GM23338 (cell line): ENCODE measurements at regions not wholly inside any gene's neighbourhood (a gene's known extent, or its start where the extent isn't known, plus 50 kb on each side); places are given as distances from the start of the nearest gene placed in this dataset.

Source experiments
- ATAC-seq: fragments of 200-7000 bp; cut with Tn5 transposase; 3 replicates; pipeline ENCODE4 v1.9.1; 2020
- DNase-seq: peaks from one replicate; pipeline ENCODE4 v3.0.0-alpha.2; 2015; ENCODE audit warnings: low spot score
- H2AFZ ChIP-seq: fragments of 200-600 bp; sonication (generic); 2 replicates; pipeline ENCODE4 v1.8.0; 2016; ENCODE audit warnings: antibody characterized with exemption, mild to moderate bottlenecking, moderate library complexity
- H3F3A ChIP-seq: fragments of 200-600 bp; sonication (generic); replicated peaks from 2 replicates; pipeline ENCODE4 v1.8.0; 2017; ENCODE audit warnings: antibody characterized with exemption, mixed run types, low read depth
- H3K27ac ChIP-seq: fragments of 200-600 bp; sonication (generic); 2 replicates; pipeline ENCODE4 v1.6.1; 2016; ENCODE audit warnings: low read depth
- H3K27me3 ChIP-seq: fragments of 200-600 bp; sonication (generic); 2 replicates; pipeline ENCODE4 v1.8.0; 2016; ENCODE audit warnings: mild to moderate bottlenecking, mixed run types, moderate library complexity; ENCODE audit not compliant: insufficient read depth
- H3K36me3 ChIP-seq: fragments of 200-600 bp; sonication (generic); 2 replicates; pipeline ENCODE4 v1.8.0; 2016; ENCODE audit warnings: mild to moderate bottlenecking; ENCODE audit not compliant: insufficient read depth
- H3K4me1 ChIP-seq: fragments of 200-600 bp; sonication (generic); 2 replicates; pipeline ENCODE4 v1.8.0; 2016; ENCODE audit warnings: mild to moderate bottlenecking, moderate library complexity; ENCODE audit not compliant: insufficient read depth
- H3K4me2 ChIP-seq: fragments of 200-600 bp; sonication (generic); 2 replicates; pipeline ENCODE4 v1.7.1; 2017; ENCODE audit warnings: mixed run types
- H3K4me3 ChIP-seq: fragments of 200-600 bp; sonication (generic); 2 replicates; pipeline ENCODE4 v1.6.1; 2016; ENCODE audit warnings: mixed run types
- H3K79me2 ChIP-seq: fragments of 200-600 bp; sonication (generic); replicated peaks from 2 replicates; pipeline ENCODE4 v1.8.0; 2017; ENCODE audit warnings: mild to moderate bottlenecking; ENCODE audit not compliant: insufficient read depth
- H3K9me2 ChIP-seq: fragments of 200-600 bp; sonication (generic); 2 replicates; pipeline ENCODE4 v1.8.0; 2017; ENCODE audit not compliant: insufficient read depth
- H4K20me1 ChIP-seq: fragments of 200-600 bp; sonication (generic); replicated peaks from 2 replicates; pipeline ENCODE4 v1.8.0; 2017; ENCODE audit warnings: mild to moderate bottlenecking; ENCODE audit not compliant: insufficient read depth
- H3K27ac Mint-ChIP-seq: 2 replicates; pipeline ENCODE4 v1.8.0; 2020; ENCODE audit warnings: inconsistent platforms, mild to moderate bottlenecking, moderate library complexity, mixed read lengths
- H3K27me3 Mint-ChIP-seq: 3 replicates; pipeline ENCODE4 v1.8.0; 2022; ENCODE audit warnings: low read depth, mild to moderate bottlenecking, moderate library complexity, mixed read lengths, inconsistent platforms; ENCODE audit not compliant: insufficient read depth, poor library complexity
- H3K36me3 Mint-ChIP-seq: 3 replicates; pipeline ENCODE4 v1.8.0; 2021; ENCODE audit warnings: low read depth, mild to moderate bottlenecking, inconsistent platforms, moderate library complexity, mixed read lengths
- H3K4me1 Mint-ChIP-seq: 3 replicates; pipeline ENCODE4 v1.8.0; 2020; ENCODE audit warnings: mild to moderate bottlenecking, inconsistent platforms, mixed read lengths
- H3K4me3 Mint-ChIP-seq: 3 replicates; pipeline ENCODE4 v1.8.0; 2021; ENCODE audit warnings: moderate library complexity, mild to moderate bottlenecking, inconsistent platforms, mixed read lengths
- H3K9me3 Mint-ChIP-seq: 3 replicates; pipeline ENCODE4 v1.8.0; 2020; ENCODE audit warnings: moderate library complexity, mild to moderate bottlenecking, inconsistent platforms, mixed read lengths
- EZH2phosphoT487 ChIP-seq: fragments of 200-600 bp; sonication (generic); IDR thresholded peaks from one replicate; pipeline ENCODE4 v1.8.1; 2018; ENCODE audit warnings: antibody characterized with exemption; ENCODE audit not compliant: unreplicated experiment
- JUNB ChIP-seq: IDR thresholded peaks from one replicate; pipeline ENCODE4 v1.6.1; 2016; ENCODE audit warnings: antibody characterized with exemption; ENCODE audit not compliant: unreplicated experiment
- POLR2AphosphoS5 ChIP-seq: IDR thresholded peaks from 2 replicates; pipeline ENCODE4 v1.6.1; 2016; ENCODE audit warnings: antibody characterized with exemption, low read depth
- STAT1 ChIP-seq: IDR thresholded peaks from one replicate; pipeline ENCODE4 v1.6.1; 2016; ENCODE audit warnings: antibody characterized with exemption; ENCODE audit not compliant: unreplicated experiment
- ZNF114 ChIP-seq: fragments of 250-450 bp; sonication (Bioruptor Pico); IDR thresholded peaks from 2 replicates; pipeline ENCODE4 v1.5.0; 2020; ENCODE audit warnings: mild to moderate bottlenecking, moderate library complexity
- TF ChIP-seq, protein P1 (sequence below): fragments of 250-450 bp; sonication (Bioruptor Pico); IDR thresholded peaks from 2 replicates; pipeline ENCODE4 v1.5.0; 2020; ENCODE audit warnings: mild to moderate bottlenecking, moderate library complexity

DNA sequence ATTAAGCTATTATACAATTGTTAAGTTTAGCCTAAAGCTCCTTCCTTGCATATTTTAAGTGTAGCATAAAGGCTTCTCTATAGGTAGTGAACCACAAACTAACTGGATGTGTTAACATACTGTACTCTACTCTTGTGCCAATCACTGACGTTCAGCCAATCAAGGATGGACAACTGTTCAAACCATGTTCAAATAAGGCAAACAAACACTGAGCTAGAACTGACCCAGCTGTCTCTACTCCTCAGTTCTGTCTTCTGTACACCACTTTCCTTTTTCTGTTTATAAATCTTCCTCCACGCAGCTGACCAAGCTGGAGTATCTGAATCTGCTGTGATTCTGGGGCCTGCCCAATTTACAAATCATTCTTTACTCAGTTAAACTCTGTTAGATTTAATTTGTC lies 188.7 kb upstream of the MBL2 start (continued):
- TF ChIP-seq, protein P1, sequence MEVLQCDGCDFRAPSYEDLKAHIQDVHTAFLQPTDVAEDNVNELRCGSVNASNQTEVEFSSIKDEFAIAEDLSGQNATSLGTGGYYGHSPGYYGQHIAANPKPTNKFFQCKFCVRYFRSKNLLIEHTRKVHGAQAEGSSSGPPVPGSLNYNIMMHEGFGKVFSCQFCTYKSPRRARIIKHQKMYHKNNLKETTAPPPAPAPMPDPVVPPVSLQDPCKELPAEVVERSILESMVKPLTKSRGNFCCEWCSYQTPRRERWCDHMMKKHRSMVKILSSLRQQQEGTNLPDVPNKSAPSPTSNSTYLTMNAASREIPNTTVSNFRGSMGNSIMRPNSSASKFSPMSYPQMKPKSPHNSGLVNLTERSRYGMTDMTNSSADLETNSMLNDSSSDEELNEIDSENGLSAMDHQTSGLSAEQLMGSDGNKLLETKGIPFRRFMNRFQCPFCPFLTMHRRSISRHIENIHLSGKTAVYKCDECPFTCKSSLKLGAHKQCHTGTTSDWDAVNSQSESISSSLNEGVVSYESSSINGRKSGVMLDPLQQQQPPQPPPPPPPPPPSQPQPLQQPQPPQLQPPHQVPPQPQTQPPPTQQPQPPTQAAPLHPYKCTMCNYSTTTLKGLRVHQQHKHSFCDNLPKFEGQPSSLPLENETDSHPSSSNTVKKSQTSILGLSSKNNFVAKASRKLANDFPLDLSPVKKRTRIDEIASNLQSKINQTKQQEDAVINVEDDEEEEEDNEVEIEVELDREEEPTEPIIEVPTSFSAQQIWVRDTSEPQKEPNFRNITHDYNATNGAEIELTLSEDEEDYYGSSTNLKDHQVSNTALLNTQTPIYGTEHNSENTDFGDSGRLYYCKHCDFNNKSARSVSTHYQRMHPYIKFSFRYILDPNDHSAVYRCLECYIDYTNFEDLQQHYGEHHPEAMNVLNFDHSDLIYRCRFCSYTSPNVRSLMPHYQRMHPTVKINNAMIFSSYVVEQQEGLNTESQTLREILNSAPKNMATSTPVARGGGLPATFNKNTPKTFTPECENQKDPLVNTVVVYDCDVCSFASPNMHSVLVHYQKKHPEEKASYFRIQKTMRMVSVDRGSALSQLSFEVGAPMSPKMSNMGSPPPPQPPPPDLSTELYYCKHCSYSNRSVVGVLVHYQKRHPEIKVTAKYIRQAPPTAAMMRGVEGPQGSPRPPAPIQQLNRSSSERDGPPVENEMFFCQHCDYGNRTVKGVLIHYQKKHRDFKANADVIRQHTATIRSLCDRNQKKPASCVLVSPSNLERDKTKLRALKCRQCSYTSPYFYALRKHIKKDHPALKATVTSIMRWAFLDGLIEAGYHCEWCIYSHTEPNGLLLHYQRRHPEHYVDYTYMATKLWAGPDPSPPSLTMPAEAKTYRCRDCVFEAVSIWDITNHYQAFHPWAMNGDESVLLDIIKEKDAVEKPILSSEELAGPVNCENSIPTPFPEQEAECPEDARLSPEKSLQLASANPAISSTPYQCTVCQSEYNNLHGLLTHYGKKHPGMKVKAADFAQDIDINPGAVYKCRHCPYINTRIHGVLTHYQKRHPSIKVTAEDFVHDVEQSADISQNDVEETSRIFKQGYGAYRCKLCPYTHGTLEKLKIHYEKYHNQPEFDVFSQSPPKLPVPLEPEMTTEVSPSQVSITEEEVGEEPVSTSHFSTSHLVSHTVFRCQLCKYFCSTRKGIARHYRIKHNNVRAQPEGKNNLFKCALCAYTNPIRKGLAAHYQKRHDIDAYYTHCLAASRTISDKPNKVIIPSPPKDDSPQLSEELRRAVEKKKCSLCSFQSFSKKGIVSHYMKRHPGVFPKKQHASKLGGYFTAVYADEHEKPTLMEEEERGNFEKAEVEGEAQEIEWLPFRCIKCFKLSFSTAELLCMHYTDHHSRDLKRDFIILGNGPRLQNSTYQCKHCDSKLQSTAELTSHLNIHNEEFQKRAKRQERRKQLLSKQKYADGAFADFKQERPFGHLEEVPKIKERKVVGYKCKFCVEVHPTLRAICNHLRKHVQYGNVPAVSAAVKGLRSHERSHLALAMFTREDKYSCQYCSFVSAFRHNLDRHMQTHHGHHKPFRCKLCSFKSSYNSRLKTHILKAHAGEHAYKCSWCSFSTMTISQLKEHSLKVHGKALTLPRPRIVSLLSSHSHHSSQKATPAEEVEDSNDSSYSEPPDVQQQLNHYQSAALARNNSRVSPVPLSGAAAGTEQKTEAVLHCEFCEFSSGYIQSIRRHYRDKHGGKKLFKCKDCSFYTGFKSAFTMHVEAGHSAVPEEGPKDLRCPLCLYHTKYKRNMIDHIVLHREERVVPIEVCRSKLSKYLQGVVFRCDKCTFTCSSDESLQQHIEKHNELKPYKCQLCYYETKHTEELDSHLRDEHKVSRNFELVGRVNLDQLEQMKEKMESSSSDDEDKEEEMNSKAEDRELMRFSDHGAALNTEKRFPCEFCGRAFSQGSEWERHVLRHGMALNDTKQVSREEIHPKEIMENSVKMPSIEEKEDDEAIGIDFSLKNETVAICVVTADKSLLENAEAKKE (CRISPR knock-in tag): no peak

DNA sequence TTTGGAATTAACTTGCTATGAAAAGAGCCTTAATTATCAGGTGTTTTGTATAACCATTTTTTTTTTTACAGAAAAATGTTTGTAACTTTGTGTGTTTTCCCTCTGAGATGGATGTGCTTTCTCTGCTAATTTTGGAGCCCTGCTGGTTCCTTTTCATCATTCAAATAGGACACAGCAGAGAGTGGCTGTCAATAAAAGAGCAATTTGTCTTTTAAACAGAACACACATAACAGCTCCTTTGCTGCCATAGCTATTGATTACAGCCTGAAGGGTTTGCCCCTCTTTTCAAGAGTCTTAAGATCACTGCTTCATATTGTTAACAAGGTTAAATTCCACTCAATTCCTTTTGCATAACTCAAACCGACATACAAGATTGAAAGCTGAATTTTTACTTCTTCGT lies 187.2 kb upstream of the MBL2 start:
- Mint-ChIP-seq H3K9me3 (no peaks in the 10 kb centered on the region; the same call in 2 of the 3 replicates), H3K4me1 (peaks cover 19% of the 10 kb centered on the region), H3K4me3 (no peak overlapping the region), H3K27ac (no peak overlapping the region), H3K27me3 (peaks cover 4% of the 10 kb centered on the region), H3K36me3 (peaks cover 13% of the 10 kb centered on the region)
- no peak for TF ChIP-seq ZNF114 (CRISPR knock-in tag)
- no peak for TF ChIP-seq JUNB
- TF ChIP-seq EZH2phosphoT487: no peak
- TF ChIP-seq STAT1: no peak
- no peak for TF ChIP-seq POLR2AphosphoS5
- TF ChIP-seq, protein P1 (CRISPR knock-in tag): no peak
- no peak overlapping the region for H3K27ac ChIP-seq
- no peak overlapping the region for H3K4me2 ChIP-seq
- H3K27me3 ChIP-seq: no peaks in the 10 kb centered on the region
- H3K36me3 ChIP-seq: no peaks in the 10 kb centered on the region
- H2AFZ ChIP-seq: no peak overlapping the region
- no peaks in the 10 kb centered on the region for H3K79me2 ChIP-seq
- no peaks in the 10 kb centered on the region for H3F3A ChIP-seq
- no peaks in the 10 kb centered on the region for H4K20me1 ChIP-seq
- H3K4me3 ChIP-seq: no peak overlapping the region
- no peak for ATAC-seq
- H3K4me1 ChIP-seq: peaks cover 12% of the 10 kb centered on the region; the same call in 1 of the 2 replicates
- no peak for DNase-seq
- no peaks in the 10 kb centered on the region; the same call in 1 of the 2 replicates for H3K9me2 ChIP-seq
